Body of pancreas (tissue), 4 donors: ENCODE measurements at regions not wholly inside any gene's neighbourhood (a gene's known extent, or its start where the extent isn't known, plus 50 kb on each side); places are given as distances from the start of the nearest gene placed in this dataset.

Source experiments
- ATAC-seq: fragments of 150-250 bp; one replicate; pipeline ENCODE4 v1.9.1; 2016
- DNase-seq, 4 donors: peaks; one replicate each; pipeline ENCODE4 v3.0.0-alpha.2; 2019
- H3K27ac ChIP-seq, 4 donors: fragments of 200-600 bp; sonication (generic); 1 replicate in 3 of 4; 2 replicates in 1 of 4; pipeline versions ENCODE4 v1.5.1 to v1.6.1; 2016 to 2019; ENCODE audit warnings: mild to moderate bottlenecking in 1 of 4, mixed read lengths in 1 of 4, moderate library complexity in 1 of 4
- H3K27me3 ChIP-seq, 2 donors: fragments of 200-600 bp; sonication (generic); one replicate each; pipeline ENCODE4 v1.6.0; 2016; ENCODE audit warnings: mild to moderate bottlenecking in 1 of 2
- H3K36me3 ChIP-seq, 2 donors: fragments of 200-600 bp; sonication (generic); replicated peaks in 1 of 2; 2 replicates each; pipeline ENCODE4 v1.5.1; 2016; ENCODE audit warnings: low read depth in 2 of 2; ENCODE audit not compliant: insufficient read depth in 1 of 2
- H3K4me1 ChIP-seq: fragments of 200-600 bp; sonication (generic); one replicate; pipeline ENCODE4 v1.6.0; 2016
- H3K4me3 ChIP-seq, 2 donors: fragments of 200-600 bp; sonication (generic); 1 replicate in 1 of 2; 2 replicates in 1 of 2; pipeline ENCODE4 v1.5.1; 2016 to 2019
- H3K9me3 ChIP-seq, 3 donors: fragments of 200-600 bp; sonication (generic); 1 replicate in 2 of 3; 2 replicates in 1 of 3; pipeline ENCODE4 v1.5.1; 2016
- CTCF ChIP-seq, 7 experiments: fragments of 450-650 bp in 4 of 7; fragments of 200-600 bp in 3 of 7; sonication (generic) in 3 of 7; IDR thresholded peaks; one replicate each; pipeline ENCODE4 v1.5.1; 2016 to 2019; ENCODE audit warnings: antibody characterized with exemption in 7 of 7
- POLR2A ChIP-seq, 3 donors: fragments of 450-650 bp; IDR thresholded peaks; one replicate each; pipeline ENCODE4 v1.6.1; 2016; ENCODE audit warnings: antibody characterized with exemption in 3 of 3, mild to moderate bottlenecking in 2 of 3
- WGBS, 2 donors: methylation state at CpG; one replicate each; pipeline ENCODE4 v1.1.5; 2017; 5-methylcytosine and 5-hydroxymethylcytosine counted together
- intact Hi-C: fragments of 100-400 bp; cut with DNase I; formaldehyde crosslinking; loops from one replicate; pipeline ENCODE4 v1.15.1; 2023

- WGBS, 2 donors = 56 to 58% methylated on average over 1 of the region's 1 CpG
These were observed 79.6 kb upstream of the SPANXN2 start for GRCh38 chrX:143800150-143800549.

GRCh38 chrX:143788265-143788664, 67.7 kb upstream of the SPANXN2 start:
- 56 to 76% methylated on average over 3 of the region's 3 CpGs for WGBS, 2 donors
- Histone ChIP-seq H3K4me3 (no peak overlapping the region), H3K27me3 (no peaks in the 10 kb centered on the region), H3K36me3 (no peaks in the 10 kb centered on the region), H3K9me3 (no peaks in the 10 kb centered on the region), H3K4me1 (no peaks in the 10 kb centered on the region), H3K27ac (no peak overlapping the region)
- TF ChIP-seq CTCF (IDR thresholded peaks at IDR 0.05) (peak in 2 of 7 experiments; percentile 7 to 22), POLR2A (IDR thresholded peaks at IDR 0.05) (no peak)
- no peak for ATAC-seq
- intact Hi-C loops = no loop called here
- no peak for DNase-seq

More at GRCh38 chrX:143800150-143800549, 79.6 kb upstream of the SPANXN2 start:
- Histone ChIP-seq H3K4me3 (no peak overlapping the region), H3K9me3 (no peaks in the 10 kb centered on the region), H3K27me3 (no peaks in the 10 kb centered on the region), H3K36me3 (no peaks in the 10 kb centered on the region), H3K27ac (no peak overlapping the region), H3K4me1 (no peaks in the 10 kb centered on the region)
- intact Hi-C loops = no loop called here
- DNase-seq = no peak
- ATAC-seq = no peak
- TF ChIP-seq POLR2A (IDR thresholded peaks at IDR 0.05) (no peak), CTCF (IDR thresholded peaks at IDR 0.05) (no peak)

GRCh38 chrX:143787341-143787740, 66.8 kb upstream of the SPANXN2 start:
- Histone ChIP-seq H3K27ac (no peak overlapping the region), H3K36me3 (no peaks in the 10 kb centered on the region), H3K4me1 (no peaks in the 10 kb centered on the region), H3K9me3 (no peaks in the 10 kb centered on the region), H3K27me3 (no peaks in the 10 kb centered on the region), H3K4me3 (no peak overlapping the region)
- intact Hi-C loops = no loop called here
- DNase-seq (no peak), ATAC-seq (no peak)
- WGBS, 2 donors = 45 to 49% methylated on average over 2 of the region's 2 CpGs
- TF ChIP-seq POLR2A (IDR thresholded peaks at IDR 0.05) = no peak

GRCh38 chrX:143781103-143781502, 60.6 kb upstream of the SPANXN2 start:
- no peaks in the 10 kb centered on the region for H3K9me3 ChIP-seq
- intact Hi-C loops = no loop called here
- no peaks in the 10 kb centered on the region for H3K36me3 ChIP-seq
- no peak for TF ChIP-seq POLR2A (IDR thresholded peaks at IDR 0.05)
- TF ChIP-seq CTCF (IDR thresholded peaks at IDR 0.05) = no peak
- H3K4me1 ChIP-seq = no peaks in the 10 kb centered on the region
- H3K4me3 ChIP-seq = no peak overlapping the region
- DNase-seq = no peak
- no peak for ATAC-seq
- H3K27ac ChIP-seq = no peak overlapping the region
- no peaks in the 10 kb centered on the region for H3K27me3 ChIP-seq
